GM23248 (cell line): ENCODE measurements at regions not wholly inside any gene's neighbourhood (a gene's known extent, or its start where the extent isn't known, plus 50 kb on each side); places are given as distances from the start of the nearest gene placed in this dataset.

Experiments
- DNase-seq: peaks from one replicate; pipeline ENCODE4 v3.0.0-alpha.2; 2015
- H2AFZ ChIP-seq: fragments of 200-600 bp; sonication (generic); 2 replicates; pipeline ENCODE4 v1.6.1; 2016; ENCODE audit warnings: antibody characterized with exemption
- H3F3A ChIP-seq: fragments of 200-600 bp; sonication (generic); 2 replicates; pipeline ENCODE4 v1.6.1; 2016; ENCODE audit warnings: mild to moderate bottlenecking, antibody characterized with exemption, mixed run types; ENCODE audit not compliant: insufficient read depth
- H3K27ac ChIP-seq: fragments of 200-600 bp; sonication (generic); 2 replicates; pipeline ENCODE4 v1.5.1; 2016; ENCODE audit warnings: mild to moderate bottlenecking
- H3K27me3 ChIP-seq: fragments of 200-600 bp; sonication (generic); replicated peaks from 2 replicates; pipeline ENCODE4 v1.6.1; 2016; ENCODE audit warnings: mild to moderate bottlenecking; ENCODE audit not compliant: insufficient read depth
- H3K36me3 ChIP-seq: fragments of 200-600 bp; sonication (generic); 2 replicates; pipeline ENCODE4 v1.6.1; 2016; ENCODE audit warnings: low read depth, mild to moderate bottlenecking
- H3K4me1 ChIP-seq: fragments of 200-600 bp; sonication (generic); 2 replicates; pipeline ENCODE4 v1.6.1; 2016; ENCODE audit warnings: mild to moderate bottlenecking; ENCODE audit not compliant: insufficient read depth
- H3K4me2 ChIP-seq: fragments of 200-600 bp; sonication (generic); one replicate; pipeline ENCODE4 v1.6.1; 2016; ENCODE audit warnings: mild to moderate bottlenecking; ENCODE audit not compliant: unreplicated experiment
- H3K4me3 ChIP-seq: fragments of 200-600 bp; sonication (generic); 2 replicates; pipeline ENCODE4 v1.5.1; 2016; ENCODE audit warnings: mild to moderate bottlenecking
- H3K79me2 ChIP-seq: fragments of 200-600 bp; sonication (generic); 2 replicates; pipeline ENCODE4 v1.6.1; 2016; ENCODE audit warnings: mild to moderate bottlenecking; ENCODE audit not compliant: insufficient read depth
- H3K9ac ChIP-seq: fragments of 200-600 bp; sonication (generic); 2 replicates; pipeline ENCODE4 v1.6.1; 2016; ENCODE audit warnings: mild to moderate bottlenecking
- H3K9me2 ChIP-seq: fragments of 200-600 bp; sonication (generic); 2 replicates; pipeline ENCODE4 v1.6.1; 2016; ENCODE audit warnings: mixed run types, mild to moderate bottlenecking, moderate library complexity; ENCODE audit not compliant: insufficient read depth
- H3K9me3 ChIP-seq: fragments of 200-600 bp; sonication (generic); one replicate; pipeline ENCODE4 v1.6.1; 2017; ENCODE audit warnings: low read depth
- H4K20me1 ChIP-seq: fragments of 200-600 bp; sonication (generic); 2 replicates; pipeline ENCODE4 v1.6.0; 2016; ENCODE audit not compliant: insufficient read depth
- EZH2 ChIP-seq: fragments of 200-600 bp; sonication (generic); IDR thresholded peaks from 2 replicates; pipeline ENCODE4 v1.6.1; 2018; ENCODE audit warnings: antibody characterized with exemption, mild to moderate bottlenecking; ENCODE audit not compliant: insufficient read depth, poor library complexity, severe bottlenecking
- EZH2phosphoT487 ChIP-seq: fragments of 200-600 bp; sonication (generic); IDR thresholded peaks from 2 replicates; pipeline ENCODE4 v1.6.1; 2018; ENCODE audit warnings: antibody characterized with exemption, moderate library complexity, mild to moderate bottlenecking, low read depth; ENCODE audit not compliant: insufficient read depth
- WGBS, 2 experiments: methylation state at CpG; one replicate each; pipeline ENCODE4 v1.1.6; 2015 to 2017; ENCODE audit warnings: low lambda C conversion rate in 2 of 2, low coverage in 1 of 2; ENCODE audit errors: missing lambda C conversion rate in 2 of 2; 5-methylcytosine and 5-hydroxymethylcytosine counted together
- in situ Hi-C: fragments of 300-500 bp; cut with MboI; formaldehyde crosslinking; loops from 2 replicates; pipeline ENCODE4 v1.15.0; 2020

- in situ Hi-C loops = no loop called here
- no peak overlapping the region for H3K4me3 ChIP-seq
- no peak overlapping the region for H3K4me2 ChIP-seq
- no peaks in the 10 kb centered on the region for H3K4me1 ChIP-seq
- no peak overlapping the region for H3K9ac ChIP-seq
- no peaks in the 10 kb centered on the region for H3K27me3 ChIP-seq
- H3K36me3 ChIP-seq = no peaks in the 10 kb centered on the region
- H4K20me1 ChIP-seq = no peaks in the 10 kb centered on the region
- H2AFZ ChIP-seq = no peak overlapping the region
- H3K9me3 ChIP-seq = no peaks in the 10 kb centered on the region
- DNase-seq = no peak
- no peak for TF ChIP-seq EZH2phosphoT487
- TF ChIP-seq EZH2 = no peak
- no peak overlapping the region for H3K27ac ChIP-seq
- no peaks in the 10 kb centered on the region for H3F3A ChIP-seq
- 69 to 73% methylated on average over 5 of the region's 5 CpGs for WGBS, 2 experiments
- no peaks in the 10 kb centered on the region for H3K9me2 ChIP-seq
- H3K79me2 ChIP-seq = no peaks in the 10 kb centered on the region
Observed at GRCh38 chr12:67522222-67522621, 126.3 kb upstream of the DYRK2 start.

- H4K20me1 ChIP-seq = no peaks in the 10 kb centered on the region
- in situ Hi-C loops = no loop called here
- DNase-seq = no peak
- no peaks in the 10 kb centered on the region for H3F3A ChIP-seq
- H3K9me3 ChIP-seq = no peaks in the 10 kb centered on the region
- H3K4me1 ChIP-seq = no peaks in the 10 kb centered on the region
- no peaks in the 10 kb centered on the region for H3K36me3 ChIP-seq
- H3K27me3 ChIP-seq = no peaks in the 10 kb centered on the region
- 80 to 81% methylated on average over 6 of the region's 6 CpGs for WGBS, 2 experiments
- H3K9ac ChIP-seq = no peak overlapping the region
- no peak overlapping the region for H3K4me3 ChIP-seq
- TF ChIP-seq EZH2phosphoT487 = no peak
- TF ChIP-seq EZH2 = no peak
- H3K9me2 ChIP-seq = no peaks in the 10 kb centered on the region
- H3K79me2 ChIP-seq = no peaks in the 10 kb centered on the region
- H3K27ac ChIP-seq = no peak overlapping the region
- no peak overlapping the region for H3K4me2 ChIP-seq
- no peak overlapping the region for H2AFZ ChIP-seq
Observed at GRCh38 chr12:67523538-67523937, 125.0 kb upstream of the DYRK2 start.

- DNase-seq = no peak
- Histone ChIP-seq H3K9ac (no peak overlapping the region), H3K27me3 (no peaks in the 10 kb centered on the region), H3K9me2 (no peaks in the 10 kb centered on the region), H3K4me2 (no peak overlapping the region), H2AFZ (no peak overlapping the region), H3K4me1 (no peaks in the 10 kb centered on the region), H3K9me3 (no peaks in the 10 kb centered on the region), H3K79me2 (no peaks in the 10 kb centered on the region), H3F3A (no peaks in the 10 kb centered on the region), H3K4me3 (no peak overlapping the region), H3K36me3 (no peaks in the 10 kb centered on the region), H3K27ac (no peak overlapping the region), H4K20me1 (no peaks in the 10 kb centered on the region)
- WGBS, 2 experiments = 66 to 68% methylated on average over 11 of the region's 11 CpGs
- in situ Hi-C loops = no loop called here
- no peak for TF ChIP-seq EZH2phosphoT487
- TF ChIP-seq EZH2 = no peak
Observed at GRCh38 chr12:67524861-67525616, 123.5 kb upstream of the DYRK2 start.

- Histone ChIP-seq H3K36me3 (no peaks in the 10 kb centered on the region), H3K27me3 (no peaks in the 10 kb centered on the region), H3K4me1 (no peaks in the 10 kb centered on the region), H3F3A (no peaks in the 10 kb centered on the region), H3K79me2 (no peaks in the 10 kb centered on the region), H3K4me2 (no peak overlapping the region), H2AFZ (no peak overlapping the region), H3K9me3 (no peaks in the 10 kb centered on the region), H3K4me3 (no peak overlapping the region), H3K27ac (no peak overlapping the region), H3K9ac (no peak overlapping the region), H4K20me1 (no peaks in the 10 kb centered on the region), H3K9me2 (no peaks in the 10 kb centered on the region)
- TF ChIP-seq EZH2 = no peak
- no peak for TF ChIP-seq EZH2phosphoT487
- no peak for DNase-seq
- in situ Hi-C loops = no loop called here
- 78 to 88% methylated on average over 1 of the region's 1 CpG for WGBS, 2 experiments
Observed at GRCh38 chr12:67525617-67525884, 123.0 kb upstream of the DYRK2 start.

- DNase-seq = no peak
Observed at GRCh38 chr12:67526129-67526528, 122.4 kb upstream of the DYRK2 start.

More at GRCh38 chr12:67526129-67526528, 122.4 kb upstream of the DYRK2 start:
- Histone ChIP-seq H3K36me3 (no peaks in the 10 kb centered on the region), H3F3A (peaks cover under 1% of the 10 kb centered on the region; the same call in 1 of the 2 replicates), H3K4me2 (no peak overlapping the region), H4K20me1 (no peaks in the 10 kb centered on the region), H3K79me2 (no peaks in the 10 kb centered on the region), H3K4me3 (no peak overlapping the region), H3K27ac (no peak overlapping the region), H3K9me3 (no peaks in the 10 kb centered on the region), H3K9ac (no peak overlapping the region), H2AFZ (no peak overlapping the region), H3K4me1 (peaks cover under 1% of the 10 kb centered on the region; the same call in 1 of the 2 replicates), H3K9me2 (no peaks in the 10 kb centered on the region), H3K27me3 (no peaks in the 10 kb centered on the region)
- TF ChIP-seq EZH2 (no peak), EZH2phosphoT487 (no peak)
- in situ Hi-C loops = no loop called here
